Tibial nerve (tissue), 4 donors: ENCODE measurements at regions not wholly inside any gene's neighbourhood (a gene's known extent, or its start where the extent isn't known, plus 50 kb on each side); places are given as distances from the start of the nearest gene placed in this dataset.

ENCODE experiments used
- EP300 ChIP-seq, 2 donors: sonication (generic); formaldehyde crosslinking; IDR thresholded peaks; one replicate each; pipeline ENCODE4 v1.6.1; 2017; ENCODE audit warnings: antibody characterized with exemption in 2 of 2, mild to moderate bottlenecking in 1 of 2
- TF ChIP-seq, protein P1 (sequence below), 5 experiments: fragments of 200-600 bp in 3 of 5; fragments of 450-650 bp in 2 of 5; sonication (generic) in 3 of 5; IDR thresholded peaks; one replicate each; pipeline ENCODE4 v1.5.1; 2016 to 2019; ENCODE audit warnings: antibody characterized with exemption in 5 of 5, mild to moderate bottlenecking in 3 of 5, moderate library complexity in 2 of 5

DNA sequence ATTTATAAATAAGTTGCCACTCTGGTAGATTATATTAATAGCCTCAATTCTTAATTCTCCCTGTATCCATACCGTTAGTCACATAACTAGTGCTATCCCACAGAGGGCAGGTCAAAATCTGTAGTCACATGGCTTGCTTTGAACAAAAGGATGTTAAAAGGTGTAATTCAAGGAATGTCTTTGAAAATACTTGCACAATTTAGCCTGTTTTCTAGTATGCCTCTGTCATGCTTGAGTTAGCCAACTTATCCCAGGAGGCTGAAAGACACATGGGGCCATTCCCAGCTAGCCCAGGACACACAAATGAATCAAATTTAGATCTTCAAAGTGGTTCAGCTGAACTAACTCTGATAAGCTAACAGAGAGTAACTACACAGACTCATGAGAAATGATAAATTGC, 758.5 kb upstream of the NEGR1 start:
- TF ChIP-seq, protein P1, sequence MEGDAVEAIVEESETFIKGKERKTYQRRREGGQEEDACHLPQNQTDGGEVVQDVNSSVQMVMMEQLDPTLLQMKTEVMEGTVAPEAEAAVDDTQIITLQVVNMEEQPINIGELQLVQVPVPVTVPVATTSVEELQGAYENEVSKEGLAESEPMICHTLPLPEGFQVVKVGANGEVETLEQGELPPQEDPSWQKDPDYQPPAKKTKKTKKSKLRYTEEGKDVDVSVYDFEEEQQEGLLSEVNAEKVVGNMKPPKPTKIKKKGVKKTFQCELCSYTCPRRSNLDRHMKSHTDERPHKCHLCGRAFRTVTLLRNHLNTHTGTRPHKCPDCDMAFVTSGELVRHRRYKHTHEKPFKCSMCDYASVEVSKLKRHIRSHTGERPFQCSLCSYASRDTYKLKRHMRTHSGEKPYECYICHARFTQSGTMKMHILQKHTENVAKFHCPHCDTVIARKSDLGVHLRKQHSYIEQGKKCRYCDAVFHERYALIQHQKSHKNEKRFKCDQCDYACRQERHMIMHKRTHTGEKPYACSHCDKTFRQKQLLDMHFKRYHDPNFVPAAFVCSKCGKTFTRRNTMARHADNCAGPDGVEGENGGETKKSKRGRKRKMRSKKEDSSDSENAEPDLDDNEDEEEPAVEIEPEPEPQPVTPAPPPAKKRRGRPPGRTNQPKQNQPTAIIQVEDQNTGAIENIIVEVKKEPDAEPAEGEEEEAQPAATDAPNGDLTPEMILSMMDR (IDR thresholded peaks at IDR 0.05): no peak
- TF ChIP-seq EP300 (IDR thresholded peaks at IDR 0.05): no peak
